Suprapubic skin (tissue), 4 donors: ENCODE measurements at regions not wholly inside any gene's neighbourhood (a gene's known extent, or its start where the extent isn't known, plus 50 kb on each side); places are given as distances from the start of the nearest gene placed in this dataset.

Source experiments
- DNase-seq, 2 donors: peaks; one replicate each; pipeline ENCODE4 v3.0.0-alpha.2; 2019; ENCODE audit warnings: low spot score in 2 of 2
- H3K27ac ChIP-seq: fragments of 200-600 bp; sonication (generic); one replicate; pipeline ENCODE4 v1.5.1; 2019
- H3K27me3 ChIP-seq: fragments of 200-600 bp; sonication (generic); one replicate; pipeline ENCODE4 v1.5.1; 2019
- H3K36me3 ChIP-seq: fragments of 200-600 bp; sonication (generic); one replicate; pipeline ENCODE4 v1.5.1; 2019
- H3K4me1 ChIP-seq: fragments of 200-600 bp; sonication (generic); one replicate; pipeline ENCODE4 v1.5.1; 2019
- H3K4me3 ChIP-seq: fragments of 200-600 bp; sonication (generic); one replicate; pipeline ENCODE4 v1.5.1; 2019; ENCODE audit warnings: mild to moderate bottlenecking
- H3K9me3 ChIP-seq: fragments of 200-600 bp; sonication (generic); one replicate; pipeline ENCODE4 v1.5.1; 2019
- EP300 ChIP-seq: sonication (generic); formaldehyde crosslinking; IDR thresholded peaks from one replicate; pipeline ENCODE4 v1.6.1; 2017; ENCODE audit warnings: antibody characterized with exemption
- POLR2A ChIP-seq, 2 donors: fragments of 450-650 bp; IDR thresholded peaks; one replicate each; pipeline ENCODE4 v1.6.1; 2017; ENCODE audit warnings: antibody characterized with exemption in 2 of 2, mild to moderate bottlenecking in 2 of 2, moderate library complexity in 2 of 2
- POLR2AphosphoS5 ChIP-seq, 3 donors: sonication (generic); formaldehyde crosslinking; IDR thresholded peaks; one replicate each; pipeline ENCODE4 v1.6.1; 2017; ENCODE audit warnings: antibody characterized with exemption in 3 of 3
- WGBS: methylation state at CpG from one replicate; pipeline ENCODE4 v1.1.5; 2018; 5-methylcytosine and 5-hydroxymethylcytosine counted together
- TF ChIP-seq, protein P1 (sequence below), 2 donors: fragments of 200-600 bp in 1 of 2; fragments of 450-650 bp in 1 of 2; sonication (generic) in 1 of 2; IDR thresholded peaks; one replicate each; pipeline ENCODE4 v1.5.1; 2016 to 2019; ENCODE audit warnings: antibody characterized with exemption in 2 of 2, mild to moderate bottlenecking in 1 of 2, moderate library complexity in 1 of 2

DNA sequence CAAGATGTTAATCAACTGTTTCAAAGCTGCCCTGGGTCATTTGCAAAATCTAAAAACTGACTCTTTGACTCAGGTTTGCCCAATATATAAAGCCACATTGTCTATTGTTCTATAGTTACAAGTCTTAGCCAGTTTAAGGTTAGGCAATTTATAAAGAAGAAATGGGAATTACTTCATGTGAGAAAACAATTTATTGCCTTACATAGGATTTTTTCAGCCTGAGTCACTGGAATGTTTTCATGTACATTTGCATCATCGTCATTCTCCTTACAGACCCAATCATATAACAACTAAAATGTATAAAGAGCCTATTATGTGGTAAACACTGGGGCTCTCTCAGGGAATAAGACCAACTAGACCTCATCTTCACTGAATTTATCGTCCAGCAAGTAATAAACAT lies 100.3 kb upstream of the PLEKHG7 start:
- TF ChIP-seq, protein P1, sequence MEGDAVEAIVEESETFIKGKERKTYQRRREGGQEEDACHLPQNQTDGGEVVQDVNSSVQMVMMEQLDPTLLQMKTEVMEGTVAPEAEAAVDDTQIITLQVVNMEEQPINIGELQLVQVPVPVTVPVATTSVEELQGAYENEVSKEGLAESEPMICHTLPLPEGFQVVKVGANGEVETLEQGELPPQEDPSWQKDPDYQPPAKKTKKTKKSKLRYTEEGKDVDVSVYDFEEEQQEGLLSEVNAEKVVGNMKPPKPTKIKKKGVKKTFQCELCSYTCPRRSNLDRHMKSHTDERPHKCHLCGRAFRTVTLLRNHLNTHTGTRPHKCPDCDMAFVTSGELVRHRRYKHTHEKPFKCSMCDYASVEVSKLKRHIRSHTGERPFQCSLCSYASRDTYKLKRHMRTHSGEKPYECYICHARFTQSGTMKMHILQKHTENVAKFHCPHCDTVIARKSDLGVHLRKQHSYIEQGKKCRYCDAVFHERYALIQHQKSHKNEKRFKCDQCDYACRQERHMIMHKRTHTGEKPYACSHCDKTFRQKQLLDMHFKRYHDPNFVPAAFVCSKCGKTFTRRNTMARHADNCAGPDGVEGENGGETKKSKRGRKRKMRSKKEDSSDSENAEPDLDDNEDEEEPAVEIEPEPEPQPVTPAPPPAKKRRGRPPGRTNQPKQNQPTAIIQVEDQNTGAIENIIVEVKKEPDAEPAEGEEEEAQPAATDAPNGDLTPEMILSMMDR (IDR thresholded peaks at IDR 0.05): no peak
- TF ChIP-seq POLR2A (IDR thresholded peaks at IDR 0.05) (no peak), EP300 (no peak), POLR2AphosphoS5 (IDR thresholded peaks at IDR 0.05) (no peak)
- Histone ChIP-seq H3K9me3 (no peaks in the 10 kb centered on the region), H3K36me3 (no peaks in the 10 kb centered on the region), H3K27me3 (no peaks in the 10 kb centered on the region), H3K27ac (peak overlapping the region; percentile 26), H3K4me3 (no peak overlapping the region), H3K4me1 (peaks cover 5% of the 10 kb centered on the region)
- WGBS: 58% methylated on average over 2 of the region's 2 CpGs
- DNase-seq: no peak

DNA sequence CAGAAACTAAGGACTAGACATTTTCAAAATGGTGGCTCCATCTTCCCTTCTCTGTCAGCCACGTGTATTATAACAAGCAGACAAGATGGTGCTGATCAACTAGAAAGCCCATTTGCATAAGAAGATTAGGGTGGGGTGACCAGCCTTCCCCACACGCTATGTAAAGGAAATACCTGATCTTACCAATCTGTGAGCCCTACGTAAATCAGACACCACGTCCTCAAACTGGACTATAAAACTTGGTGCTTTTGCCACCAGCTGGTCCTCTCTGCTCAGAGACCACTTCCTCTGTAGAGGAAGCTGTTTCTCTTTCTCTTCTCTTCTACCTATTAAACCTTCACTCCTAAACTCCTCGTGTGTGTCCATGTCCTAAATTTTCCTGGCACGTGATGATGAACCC lies 101.1 kb upstream of the PLEKHG7 start:
- no peaks in the 10 kb centered on the region for H3K27me3 ChIP-seq
- no peaks in the 10 kb centered on the region for H3K9me3 ChIP-seq
- no peak overlapping the region for H3K27ac ChIP-seq
- no peaks in the 10 kb centered on the region for H3K36me3 ChIP-seq
- 72% methylated on average over 6 of the region's 6 CpGs for WGBS
- H3K4me1 ChIP-seq: peaks cover 5% of the 10 kb centered on the region
- TF ChIP-seq, protein P1 (IDR thresholded peaks at IDR 0.05): no peak
- TF ChIP-seq EP300: no peak
- no peak for TF ChIP-seq POLR2AphosphoS5 (IDR thresholded peaks at IDR 0.05)
- no peak for TF ChIP-seq POLR2A (IDR thresholded peaks at IDR 0.05)
- no peak overlapping the region for H3K4me3 ChIP-seq
- DNase-seq: no peak

DNA sequence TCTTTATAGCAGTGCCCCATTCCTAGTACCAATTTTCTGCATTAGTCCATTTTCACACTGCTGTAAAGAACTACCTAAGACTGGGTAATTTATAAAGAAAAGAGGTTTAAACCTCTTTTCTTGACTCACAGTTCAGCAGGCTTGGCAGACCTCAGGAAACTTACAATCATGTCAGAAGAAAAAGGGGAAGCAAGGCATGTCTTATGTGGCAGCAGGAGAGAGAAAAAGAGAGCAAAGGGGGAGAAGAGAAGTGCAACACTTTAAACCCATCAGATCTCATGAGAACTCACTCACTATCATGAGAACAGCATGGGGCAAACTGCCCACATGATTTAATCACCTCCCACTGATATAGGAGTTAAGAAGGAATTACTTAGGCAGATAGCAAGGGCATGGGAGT lies 101.6 kb upstream of the PLEKHG7 start:
- no peak overlapping the region for H3K27ac ChIP-seq
- DNase-seq: no peak
- no peak overlapping the region for H3K4me3 ChIP-seq
- no peaks in the 10 kb centered on the region for H3K9me3 ChIP-seq
- no peaks in the 10 kb centered on the region for H3K27me3 ChIP-seq
- H3K4me1 ChIP-seq: peaks cover 5% of the 10 kb centered on the region
- H3K36me3 ChIP-seq: no peaks in the 10 kb centered on the region
- TF ChIP-seq POLR2AphosphoS5 (IDR thresholded peaks at IDR 0.05): no peak
- no peak for TF ChIP-seq POLR2A (IDR thresholded peaks at IDR 0.05)
- TF ChIP-seq EP300: no peak

DNA sequence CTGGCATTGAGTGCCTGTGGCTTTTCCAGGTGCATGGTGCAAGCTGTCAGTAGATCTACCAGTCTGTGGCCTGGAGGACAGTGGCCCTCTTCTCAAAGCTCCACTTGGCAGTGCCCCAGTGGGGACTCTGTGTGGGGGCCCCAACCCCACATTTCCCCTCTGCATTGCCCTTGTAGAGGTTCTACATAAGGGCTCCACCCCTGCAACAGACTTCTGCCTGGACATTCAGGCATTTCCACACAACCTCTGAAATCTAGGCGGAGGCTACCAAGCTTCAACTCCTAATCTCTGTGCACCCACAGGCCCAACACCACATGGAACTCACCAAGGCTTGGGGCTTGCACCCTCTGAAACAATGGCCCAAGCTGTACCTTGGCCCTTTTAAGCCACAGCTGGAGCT lies 102.7 kb upstream of the PLEKHG7 start:
- 100% methylated on average over 1 of the region's 1 CpG for whole genome bisulfite sequencing
- no peaks in the 10 kb centered on the region for H3K9me3 ChIP-seq
- H3K27ac ChIP-seq: no peak overlapping the region
- no peak for DNase-seq
- no peaks in the 10 kb centered on the region for H3K36me3 ChIP-seq
- TF ChIP-seq POLR2A (IDR thresholded peaks at IDR 0.05) (no peak), EP300 (no peak), POLR2AphosphoS5 (IDR thresholded peaks at IDR 0.05) (no peak)
- TF ChIP-seq, protein P1 (IDR thresholded peaks at IDR 0.05): no peak
- H3K27me3 ChIP-seq: no peaks in the 10 kb centered on the region
- no peak overlapping the region for H3K4me3 ChIP-seq
- peaks cover 3% of the 10 kb centered on the region for H3K4me1 ChIP-seq

DNA sequence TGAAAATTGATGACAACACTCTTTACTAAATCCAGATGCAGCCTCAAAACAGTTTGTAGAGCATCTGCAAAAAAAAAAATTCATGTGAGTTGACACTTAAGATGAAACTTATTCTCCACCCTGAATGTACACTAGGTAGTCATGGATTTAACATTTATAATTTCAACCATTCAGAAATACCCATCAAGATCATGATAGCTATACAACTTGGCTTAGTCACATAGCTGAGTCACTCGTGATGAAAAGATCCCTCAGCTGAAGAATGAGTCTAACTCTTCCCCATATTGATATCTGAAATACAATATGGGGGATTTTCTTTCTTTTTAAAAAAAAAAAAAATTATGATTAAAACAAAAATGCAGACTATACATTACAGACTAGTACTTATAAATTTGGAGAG lies 104.8 kb upstream of the PLEKHG7 start:
- 50% methylated on average over 1 of the region's 1 CpG for WGBS
- Histone ChIP-seq H3K27me3 (no peaks in the 10 kb centered on the region), H3K4me1 (no peaks in the 10 kb centered on the region), H3K27ac (no peak overlapping the region), H3K36me3 (no peaks in the 10 kb centered on the region), H3K9me3 (no peaks in the 10 kb centered on the region), H3K4me3 (no peak overlapping the region)
- no peak for TF ChIP-seq POLR2A (IDR thresholded peaks at IDR 0.05)
- no peak for TF ChIP-seq EP300
- TF ChIP-seq, protein P1 (IDR thresholded peaks at IDR 0.05): no peak
- no peak for TF ChIP-seq POLR2AphosphoS5 (IDR thresholded peaks at IDR 0.05)
- no peak for DNase-seq

DNA sequence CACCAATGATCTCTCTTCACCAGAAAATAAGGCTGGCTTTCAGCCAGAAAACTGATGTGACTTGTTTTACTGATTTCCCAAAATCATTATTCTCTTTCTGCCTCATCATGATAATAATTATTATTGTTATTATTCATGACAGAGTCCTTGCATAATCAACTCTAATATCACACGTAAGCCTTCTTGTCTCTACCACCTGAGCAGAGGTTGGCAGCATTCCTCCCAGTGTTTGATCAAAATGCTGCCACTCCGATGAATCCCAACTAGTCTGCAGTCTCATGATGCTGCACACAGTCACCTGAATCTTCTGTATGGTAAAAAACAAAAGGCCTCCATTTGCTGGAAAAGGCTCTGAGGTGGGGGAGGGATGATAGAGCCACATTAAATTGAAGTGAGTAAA lies 105.7 kb upstream of the PLEKHG7 start:
- Histone ChIP-seq H3K9me3 (no peaks in the 10 kb centered on the region), H3K27ac (no peak overlapping the region), H3K4me1 (no peaks in the 10 kb centered on the region), H3K36me3 (no peaks in the 10 kb centered on the region), H3K27me3 (no peaks in the 10 kb centered on the region), H3K4me3 (no peak overlapping the region)
- WGBS: 39% methylated on average over 2 of the region's 2 CpGs
- TF ChIP-seq, protein P1 (IDR thresholded peaks at IDR 0.05): no peak
- TF ChIP-seq EP300: no peak
- TF ChIP-seq POLR2AphosphoS5 (IDR thresholded peaks at IDR 0.05): no peak
- no peak for TF ChIP-seq POLR2A (IDR thresholded peaks at IDR 0.05)
- no peak for DNase-seq
